Neural cell (in vitro differentiated cells): ENCODE measurements at regions not wholly inside any gene's neighbourhood (a gene's known extent, or its start where the extent isn't known, plus 50 kb on each side); places are given as distances from the start of the nearest gene placed in this dataset.

Source experiments
- H2AFZ ChIP-seq: fragments of 200-600, 300-800 bp; sonication (generic), shearing (Covaris generic); 2 replicates; pipeline ENCODE4 v1.6.0; 2014; ENCODE audit warnings: low read depth, mild to moderate bottlenecking, antibody characterized with exemption, low read length, moderate library complexity
- H3F3A ChIP-seq: fragments of 200-600 bp; shearing (Covaris generic); 2 replicates; pipeline ENCODE4 v1.6.1; 2016; ENCODE audit warnings: mild to moderate bottlenecking, moderate library complexity, mixed read lengths, antibody characterized with exemption, low read length; ENCODE audit not compliant: insufficient read depth, poor library complexity, severe bottlenecking
- H3K27ac ChIP-seq: fragments of 200-600, 300-800 bp; sonication (generic), shearing (Covaris generic); 2 replicates; pipeline ENCODE4 v1.5.1; 2014; ENCODE audit warnings: mild to moderate bottlenecking, low read length, moderate library complexity
- H3K27me3 ChIP-seq: fragments of 300-800, 200-600 bp; sonication (generic), shearing (Covaris generic); 2 replicates; pipeline ENCODE4 v1.6.0; 2014; ENCODE audit warnings: mild to moderate bottlenecking, low read depth, low read length, moderate library complexity; ENCODE audit not compliant: insufficient read depth
- H3K36me3 ChIP-seq: fragments of 300-800, 200-600 bp; sonication (generic), shearing (Covaris generic); 2 replicates; pipeline ENCODE4 v1.5.1; 2014; ENCODE audit warnings: mild to moderate bottlenecking, antibody characterized with exemption, low read length, moderate library complexity; ENCODE audit not compliant: insufficient read depth
- H3K4me2 ChIP-seq: fragments of 300-800, 200-600 bp; sonication (generic), shearing (Covaris generic); 2 replicates; pipeline ENCODE4 v1.6.0; 2014; ENCODE audit warnings: mild to moderate bottlenecking, low read length
- H3K4me3 ChIP-seq: fragments of 300-800, 200-600 bp; sonication (generic), shearing (Covaris generic); 2 replicates; pipeline ENCODE4 v1.5.1; 2014; ENCODE audit warnings: mild to moderate bottlenecking, low read length, moderate library complexity
- H3K79me2 ChIP-seq: fragments of 200-600 bp; shearing (Covaris generic); replicated peaks from 2 replicates; pipeline ENCODE4 v1.6.0; 2014; ENCODE audit warnings: mild to moderate bottlenecking, low read length, moderate library complexity; ENCODE audit not compliant: insufficient read depth
- H3K9ac ChIP-seq: fragments of 300-800, 200-600 bp; sonication (generic), shearing (Covaris generic); 2 replicates; pipeline ENCODE4 v1.6.1; 2016; ENCODE audit warnings: mild to moderate bottlenecking, low read length, mixed read lengths
- H3K9me2 ChIP-seq: fragments of 200-600 bp; shearing (Covaris generic); 2 replicates; pipeline ENCODE4 v1.6.1; 2016; ENCODE audit warnings: mild to moderate bottlenecking, low read length, mixed read lengths; ENCODE audit not compliant: insufficient read depth
- H3K9me3 ChIP-seq: fragments of 200-600, 300-800 bp; sonication (generic), shearing (Covaris generic); 2 replicates; pipeline ENCODE4 v1.6.1; 2016; ENCODE audit warnings: mild to moderate bottlenecking, mixed run types, low read length, moderate library complexity, mixed read lengths
- H4K20me1 ChIP-seq: fragments of 200-600 bp; shearing (Covaris generic); 2 replicates; pipeline ENCODE4 v1.6.1; 2016; ENCODE audit warnings: mild to moderate bottlenecking, mixed run types; ENCODE audit not compliant: insufficient read depth
- EP300 ChIP-seq: fragments of 450-650 bp; conservative IDR thresholded peaks from 2 replicates; pipeline ENCODE4 v1.6.1; 2014; ENCODE audit warnings: antibody characterized with exemption, mild to moderate bottlenecking, moderate library complexity; ENCODE audit not compliant: poor library complexity, severe bottlenecking
- EZH2 ChIP-seq: fragments of 200-600, 300-800 bp; shearing (Covaris generic), sonication (generic); IDR thresholded peaks from 2 replicates; pipeline ENCODE4 v1.6.1; 2014; ENCODE audit warnings: antibody characterized with exemption, low read length, borderline replicate concordance, mild to moderate bottlenecking; ENCODE audit not compliant: insufficient read depth, poor library complexity, severe bottlenecking
- MXI1 ChIP-seq: fragments of 450-650 bp; conservative IDR thresholded peaks from 2 replicates; pipeline ENCODE4 v1.6.1; 2014; ENCODE audit warnings: antibody characterized with exemption, mild to moderate bottlenecking; ENCODE audit not compliant: poor library complexity, severe bottlenecking
- POLR2AphosphoS5 ChIP-seq: IDR thresholded peaks from 2 replicates; pipeline ENCODE4 v1.6.1; 2012
- RAD21 ChIP-seq: fragments of 450-650 bp; conservative IDR thresholded peaks from 2 replicates; pipeline ENCODE4 v1.6.1; 2014; ENCODE audit warnings: antibody characterized with exemption, mild to moderate bottlenecking, moderate library complexity
- SMC3 ChIP-seq: fragments of 450-650 bp; conservative IDR thresholded peaks from 2 replicates; pipeline ENCODE4 v1.6.1; 2014; ENCODE audit warnings: antibody characterized with exemption, mild to moderate bottlenecking, moderate library complexity; ENCODE audit not compliant: poor library complexity
- TAF1 ChIP-seq: IDR thresholded peaks from 2 replicates; pipeline ENCODE4 v1.6.1; 2012; ENCODE audit warnings: low read depth
- TF ChIP-seq, protein P1 (sequence below): fragments of 450-650 bp; IDR thresholded peaks from 2 replicates; pipeline ENCODE4 v1.5.1; 2014; ENCODE audit warnings: antibody characterized with exemption, mild to moderate bottlenecking, moderate library complexity; ENCODE audit not compliant: poor library complexity, severe bottlenecking
- TF ChIP-seq, protein P2 (sequence below): IDR thresholded peaks from 2 replicates; pipeline ENCODE4 v1.6.1; 2012; ENCODE audit warnings: borderline replicate concordance

DNA sequence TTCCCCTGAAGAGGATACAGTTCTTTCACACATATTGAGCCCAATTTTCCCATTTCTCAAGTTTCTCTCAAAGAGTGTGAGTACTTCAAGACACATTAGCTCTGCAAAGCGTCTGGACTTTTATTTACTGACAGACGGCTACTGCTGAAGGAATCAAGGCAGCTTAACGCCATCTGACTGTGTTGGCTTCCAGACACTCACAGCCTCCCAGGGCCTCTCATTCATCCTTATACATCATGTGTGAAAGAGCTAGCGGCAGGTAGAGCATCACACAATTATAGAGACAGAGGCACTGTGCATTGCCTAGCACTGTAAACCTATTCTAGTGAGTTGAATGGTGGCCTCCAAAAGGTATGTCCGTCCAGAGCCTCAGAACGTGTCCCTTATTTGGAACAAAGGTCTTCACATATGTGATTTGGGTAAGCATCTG is 284.1 kb upstream of the STT3B start:
- no peaks in the 10 kb centered on the region for H3K9me2 ChIP-seq
- H3F3A ChIP-seq = no peaks in the 10 kb centered on the region
- H4K20me1 ChIP-seq = no peaks in the 10 kb centered on the region
- no peaks in the 10 kb centered on the region for H3K36me3 ChIP-seq
- H3K9me3 ChIP-seq = no peaks in the 10 kb centered on the region
- H3K27me3 ChIP-seq = no peaks in the 10 kb centered on the region
- no peaks in the 10 kb centered on the region for H3K79me2 ChIP-seq
- H3K9ac ChIP-seq = no peak overlapping the region
- no peak overlapping the region for H3K4me3 ChIP-seq
- TF ChIP-seq RAD21 = no peak
- no peak overlapping the region for H2AFZ ChIP-seq
- H3K27ac ChIP-seq = no peak overlapping the region
- no peak overlapping the region for H3K4me2 ChIP-seq

DNA sequence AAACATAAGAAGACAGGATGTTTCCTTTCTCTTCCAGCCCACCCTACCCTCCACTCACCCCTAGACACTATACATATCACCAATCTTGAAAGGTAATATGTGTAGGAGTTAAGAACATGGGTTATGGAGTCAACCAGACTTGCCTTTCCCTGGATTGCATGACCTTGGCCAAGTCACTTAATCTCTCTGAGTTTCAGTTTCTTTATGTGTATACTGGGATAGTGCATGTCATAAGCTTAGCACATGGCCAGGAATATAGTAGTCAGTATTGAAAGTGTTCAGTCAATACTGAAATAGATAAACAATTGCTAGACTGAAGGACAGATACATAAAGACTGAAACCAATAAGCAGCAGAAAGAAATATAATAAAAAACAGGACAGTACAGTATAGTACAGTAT is 283.2 kb upstream of the STT3B start:
- no peaks in the 10 kb centered on the region for H3K9me2 ChIP-seq
- no peak overlapping the region for H3K9ac ChIP-seq
- no peaks in the 10 kb centered on the region for H3K79me2 ChIP-seq
- no peak overlapping the region for H2AFZ ChIP-seq
- no peaks in the 10 kb centered on the region for H3F3A ChIP-seq
- H3K9me3 ChIP-seq = no peaks in the 10 kb centered on the region
- no peak overlapping the region for H3K4me3 ChIP-seq
- H3K36me3 ChIP-seq = no peaks in the 10 kb centered on the region
- TF ChIP-seq, protein P1, sequence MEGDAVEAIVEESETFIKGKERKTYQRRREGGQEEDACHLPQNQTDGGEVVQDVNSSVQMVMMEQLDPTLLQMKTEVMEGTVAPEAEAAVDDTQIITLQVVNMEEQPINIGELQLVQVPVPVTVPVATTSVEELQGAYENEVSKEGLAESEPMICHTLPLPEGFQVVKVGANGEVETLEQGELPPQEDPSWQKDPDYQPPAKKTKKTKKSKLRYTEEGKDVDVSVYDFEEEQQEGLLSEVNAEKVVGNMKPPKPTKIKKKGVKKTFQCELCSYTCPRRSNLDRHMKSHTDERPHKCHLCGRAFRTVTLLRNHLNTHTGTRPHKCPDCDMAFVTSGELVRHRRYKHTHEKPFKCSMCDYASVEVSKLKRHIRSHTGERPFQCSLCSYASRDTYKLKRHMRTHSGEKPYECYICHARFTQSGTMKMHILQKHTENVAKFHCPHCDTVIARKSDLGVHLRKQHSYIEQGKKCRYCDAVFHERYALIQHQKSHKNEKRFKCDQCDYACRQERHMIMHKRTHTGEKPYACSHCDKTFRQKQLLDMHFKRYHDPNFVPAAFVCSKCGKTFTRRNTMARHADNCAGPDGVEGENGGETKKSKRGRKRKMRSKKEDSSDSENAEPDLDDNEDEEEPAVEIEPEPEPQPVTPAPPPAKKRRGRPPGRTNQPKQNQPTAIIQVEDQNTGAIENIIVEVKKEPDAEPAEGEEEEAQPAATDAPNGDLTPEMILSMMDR = no peak
- TF ChIP-seq TAF1 (no peak), EP300 (no peak), RAD21 (no peak), MXI1 (no peak)
- no peak overlapping the region for H3K4me2 ChIP-seq
- no peak overlapping the region for H3K27ac ChIP-seq
- H3K27me3 ChIP-seq = no peaks in the 10 kb centered on the region
- no peaks in the 10 kb centered on the region for H4K20me1 ChIP-seq

DNA sequence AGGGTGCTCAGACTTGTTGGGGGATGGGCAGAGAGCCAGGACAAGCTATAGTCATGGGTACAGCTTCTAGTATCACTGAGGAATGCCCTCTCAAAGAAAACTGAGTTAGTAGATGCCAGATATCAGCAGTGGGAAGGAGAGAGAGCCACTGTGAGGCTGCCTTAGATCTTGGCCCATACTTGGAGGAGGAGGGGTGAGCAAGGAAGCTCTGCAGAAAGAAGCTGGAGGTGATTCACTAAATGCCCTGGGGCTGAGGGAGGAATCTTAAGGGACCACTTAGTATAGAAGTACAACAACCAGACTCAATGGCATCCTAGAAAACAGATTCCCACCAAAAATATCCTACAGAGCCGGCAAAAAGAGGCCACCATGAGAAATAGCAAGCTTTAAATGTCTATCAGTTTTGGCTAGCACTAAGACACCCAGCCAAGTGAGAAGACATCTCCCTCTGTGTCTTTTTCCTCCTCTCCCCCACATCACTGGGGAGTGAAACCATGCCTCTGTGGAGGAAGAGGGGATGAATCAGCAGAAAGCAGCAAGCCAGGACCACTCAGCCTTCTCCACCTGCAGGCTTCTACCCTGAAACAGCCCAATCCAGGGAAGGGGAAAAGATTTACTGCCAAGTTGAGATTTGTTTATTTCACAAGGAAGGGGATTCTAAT is 282.5 kb upstream of the STT3B start:
- Histone ChIP-seq H3K9me2 (no peaks in the 10 kb centered on the region), H3K36me3 (no peaks in the 10 kb centered on the region), H3K27me3 (no peaks in the 10 kb centered on the region), H3K9me3 (no peaks in the 10 kb centered on the region), H2AFZ (no peak overlapping the region), H3K9ac (no peak overlapping the region), H4K20me1 (no peaks in the 10 kb centered on the region), H3F3A (no peaks in the 10 kb centered on the region), H3K79me2 (no peaks in the 10 kb centered on the region), H3K4me2 (no peak overlapping the region), H3K4me3 (no peak overlapping the region), H3K27ac (no peak overlapping the region)
- no peak for TF ChIP-seq MXI1
- TF ChIP-seq RAD21 = no peak
- TF ChIP-seq TAF1 = no peak
- no peak for TF ChIP-seq SMC3
- TF ChIP-seq, protein P1 = no peak
- TF ChIP-seq POLR2AphosphoS5 = no peak
- TF ChIP-seq EP300 = no peak
- TF ChIP-seq, protein P2, sequence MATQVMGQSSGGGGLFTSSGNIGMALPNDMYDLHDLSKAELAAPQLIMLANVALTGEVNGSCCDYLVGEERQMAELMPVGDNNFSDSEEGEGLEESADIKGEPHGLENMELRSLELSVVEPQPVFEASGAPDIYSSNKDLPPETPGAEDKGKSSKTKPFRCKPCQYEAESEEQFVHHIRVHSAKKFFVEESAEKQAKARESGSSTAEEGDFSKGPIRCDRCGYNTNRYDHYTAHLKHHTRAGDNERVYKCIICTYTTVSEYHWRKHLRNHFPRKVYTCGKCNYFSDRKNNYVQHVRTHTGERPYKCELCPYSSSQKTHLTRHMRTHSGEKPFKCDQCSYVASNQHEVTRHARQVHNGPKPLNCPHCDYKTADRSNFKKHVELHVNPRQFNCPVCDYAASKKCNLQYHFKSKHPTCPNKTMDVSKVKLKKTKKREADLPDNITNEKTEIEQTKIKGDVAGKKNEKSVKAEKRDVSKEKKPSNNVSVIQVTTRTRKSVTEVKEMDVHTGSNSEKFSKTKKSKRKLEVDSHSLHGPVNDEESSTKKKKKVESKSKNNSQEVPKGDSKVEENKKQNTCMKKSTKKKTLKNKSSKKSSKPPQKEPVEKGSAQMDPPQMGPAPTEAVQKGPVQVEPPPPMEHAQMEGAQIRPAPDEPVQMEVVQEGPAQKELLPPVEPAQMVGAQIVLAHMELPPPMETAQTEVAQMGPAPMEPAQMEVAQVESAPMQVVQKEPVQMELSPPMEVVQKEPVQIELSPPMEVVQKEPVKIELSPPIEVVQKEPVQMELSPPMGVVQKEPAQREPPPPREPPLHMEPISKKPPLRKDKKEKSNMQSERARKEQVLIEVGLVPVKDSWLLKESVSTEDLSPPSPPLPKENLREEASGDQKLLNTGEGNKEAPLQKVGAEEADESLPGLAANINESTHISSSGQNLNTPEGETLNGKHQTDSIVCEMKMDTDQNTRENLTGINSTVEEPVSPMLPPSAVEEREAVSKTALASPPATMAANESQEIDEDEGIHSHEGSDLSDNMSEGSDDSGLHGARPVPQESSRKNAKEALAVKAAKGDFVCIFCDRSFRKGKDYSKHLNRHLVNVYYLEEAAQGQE = no peak
- no peak for TF ChIP-seq EZH2
